K562 (cell line): ENCODE measurements at regions not wholly inside any gene's neighbourhood (a gene's known extent, or its start where the extent isn't known, plus 50 kb on each side); places are given as distances from the start of the nearest gene placed in this dataset.

Experiments used
- ATAC-seq: fragments of 200-7000 bp; cut with Tn5 transposase; 3 replicates; pipeline ENCODE4 v1.9.1; 2020; ENCODE audit warnings: moderate library complexity
- BruUV-seq: library from RNA; stranded (reverse); fragments of 400-500 nt; replicated peaks from 2 replicates; lab custom pipeline; 2021; lab: Mats Ljungman, UMichigan
- CTCF ChIA-PET: fragments of 300-600 bp; formaldehyde crosslinking; extraction: SDS; loops from one replicate; lab custom pipeline; 2021; ENCODE audit warnings: low intra/inter-chr PET ratio; lab: Yijun Ruan, JAX
- POLR2A ChIA-PET: fragments of 300-600, 350-650 bp; sonication (Branson Sonifier 250); formaldehyde crosslinking; extraction: SDS; loops from one replicate; lab custom pipeline; 2021; ENCODE audit warnings: antibody characterized with exemption, inconsistent platforms; lab: Yijun Ruan, JAX
- DNase-seq, 4 experiments: peaks; one replicate each; pipeline versions ENCODE4 v3.0.0 to v3.0.0-alpha.2; 2011 to 2018; ENCODE audit warnings: low spot score in 3 of 4, mixed read lengths in 3 of 4; ENCODE audit errors: extremely low read depth in 1 of 4
- FAIRE-seq: peaks from 2 replicates; lab custom pipeline; 2011; peaks lifted over from hg19 to GRCh38; lab: Jason Lieb, UNC
- H2AFZ ChIP-seq: 2 replicates; pipeline ENCODE4 v1.6.0; 2011; ENCODE audit warnings: low read depth, low read length, control low read depth, inconsistent platforms
- H3K27ac ChIP-seq: fragments of 200-600 bp; 3 replicates; pipeline ENCODE4 v1.8.0; 2011; ENCODE audit warnings: low read depth, mild to moderate bottlenecking, control low read depth, inconsistent platforms, low read length, moderate library complexity, mixed read lengths; ENCODE audit errors: extremely low read depth
- H3K27me3 ChIP-seq, 2 experiments: fragments of 300-600 bp in 1 of 2; 2 replicates in 1 of 2; 3 replicates in 1 of 2; pipeline versions ENCODE4 v1.6.0 to v1.8.0; 2011; ENCODE audit warnings: inconsistent platforms in 2 of 2, low read length in 2 of 2, mild to moderate bottlenecking in 1 of 2, mixed read lengths in 1 of 2, moderate library complexity in 1 of 2; ENCODE audit not compliant: control insufficient read depth in 2 of 2, insufficient read depth in 2 of 2
- H3K36me3 ChIP-seq: fragments of 300-600 bp; 3 replicates; pipeline ENCODE4 v1.8.0; 2011; ENCODE audit warnings: mild to moderate bottlenecking, low read length, inconsistent platforms; ENCODE audit not compliant: control insufficient read depth, insufficient read depth
- H3K4me1 ChIP-seq, 2 experiments: fragments of 200-600 bp in 1 of 2; replicated peaks in 1 of 2; 2 replicates in 1 of 2; 3 replicates in 1 of 2; pipeline versions ENCODE4 v1.5.1 to v1.8.0; 2011; ENCODE audit warnings: inconsistent platforms in 2 of 2, low read length in 2 of 2, mild to moderate bottlenecking in 1 of 2, mixed read lengths in 1 of 2, moderate library complexity in 1 of 2; ENCODE audit not compliant: control insufficient read depth in 2 of 2, insufficient read depth in 2 of 2
- H3K4me2 ChIP-seq: 2 replicates; pipeline ENCODE4 v1.6.1; 2011; ENCODE audit warnings: low read length, control low read depth, inconsistent platforms, mixed read lengths; ENCODE audit not compliant: insufficient read depth
- H3K4me3 ChIP-seq: fragments of 200-600 bp; sonication (generic), shearing (Covaris generic); 2 replicates; pipeline ENCODE4 v1.5.1; 2016; ENCODE audit warnings: control low read depth, inconsistent platforms
- H3K79me2 ChIP-seq: fragments of 200-600 bp; 3 replicates; pipeline ENCODE4 v1.8.0; 2011; ENCODE audit warnings: low read length, inconsistent platforms; ENCODE audit not compliant: control insufficient read depth, insufficient read depth
- H3K9ac ChIP-seq, 2 experiments: 2 replicates each; pipeline versions ENCODE4 v1.6.0 to v1.6.1; 2011; ENCODE audit warnings: low read depth in 2 of 2, low read length in 2 of 2, control low read depth in 1 of 2, inconsistent platforms in 1 of 2, mild to moderate bottlenecking in 1 of 2, mixed read lengths in 1 of 2; ENCODE audit not compliant: insufficient read depth in 1 of 2
- H3K9me1 ChIP-seq: one replicate; pipeline ENCODE4 v1.6.0; 2011; ENCODE audit warnings: inconsistent platforms, mild to moderate bottlenecking, low read length, moderate library complexity; ENCODE audit not compliant: control insufficient read depth, insufficient read depth
- H3K9me3 ChIP-seq: replicated peaks from 2 replicates; pipeline ENCODE4 v1.5.1; 2011; ENCODE audit warnings: low read depth, low read length, inconsistent platforms; ENCODE audit not compliant: control insufficient read depth, insufficient read depth
- H4K20me1 ChIP-seq: replicated peaks from 2 replicates; pipeline ENCODE4 v1.6.1; 2011; ENCODE audit warnings: low read length, inconsistent platforms, mixed read lengths; ENCODE audit not compliant: control insufficient read depth, insufficient read depth
- AFF1 ChIP-seq, 2 experiments: fragments of 450-650 bp; IDR thresholded peaks; 2 replicates each; pipeline ENCODE4 v1.6.1; 2018; ENCODE audit warnings: mild to moderate bottlenecking in 2 of 2, low read depth in 1 of 2; ENCODE audit not compliant: partially characterized antibody in 2 of 2
- ARID2 ChIP-seq: fragments of 450-650 bp; IDR thresholded peaks from 2 replicates; pipeline ENCODE4 v1.6.1; 2017; ENCODE audit warnings: antibody characterized with exemption, mild to moderate bottlenecking
- CBX2 ChIP-seq: fragments of 200-600 bp; sonication (generic); IDR thresholded peaks from one replicate; pipeline ENCODE4 v1.6.1; 2012; ENCODE audit warnings: mild to moderate bottlenecking, low read length, inconsistent platforms; ENCODE audit not compliant: insufficient read depth, poor library complexity, severe bottlenecking
- E2F5 ChIP-seq: sonication (generic); formaldehyde crosslinking; IDR thresholded peaks from 2 replicates; pipeline ENCODE4 v1.8.0; 2022; ENCODE audit warnings: mild to moderate bottlenecking, missing genetic modification reagents
- LEF1 ChIP-seq: fragments of 450-650 bp; IDR thresholded peaks from 2 replicates; pipeline ENCODE4 v1.6.1; 2016; ENCODE audit warnings: mild to moderate bottlenecking
- MECOM ChIP-seq: fragments of 250-450 bp; sonication (Bioruptor Pico); IDR thresholded peaks from 2 replicates; pipeline ENCODE4 v1.8.0; 2022; ENCODE audit warnings: inconsistent platforms
- MXD1 ChIP-seq: fragments of 250-450 bp; sonication (Bioruptor Pico); IDR thresholded peaks from 2 replicates; pipeline ENCODE4 v1.8.0; 2021; ENCODE audit warnings: borderline replicate concordance, mild to moderate bottlenecking, moderate library complexity; ENCODE audit not compliant: poor library complexity, severe bottlenecking
- NFE2L1 ChIP-seq: fragments of 450-650 bp; IDR thresholded peaks from 2 replicates; pipeline ENCODE4 v1.6.1; 2016; ENCODE audit warnings: missing genetic modification characterization, low read depth, mild to moderate bottlenecking, missing compliant biosample characterization, moderate library complexity, borderline replicate concordance
- RNF2 ChIP-seq: sonication (generic); IDR thresholded peaks from 2 replicates; pipeline ENCODE4 v1.6.1; 2016
- ZNF134 ChIP-seq: fragments of 250-450 bp; sonication (Bioruptor Pico); conservative IDR thresholded peaks from 2 replicates; pipeline ENCODE4 v1.4.0; 2020
- ZNF224 ChIP-seq: sonication (generic); formaldehyde crosslinking; IDR thresholded peaks from 2 replicates; pipeline ENCODE4 v1.8.0; 2022; ENCODE audit warnings: mild to moderate bottlenecking, missing genetic modification reagents
- ZNF354B ChIP-seq: fragments of 250-450 bp; sonication (Bioruptor Pico); IDR thresholded peaks from 2 replicates; pipeline ENCODE4 v1.4.0; 2020
- WGBS: fragments of 100-300 bp; shearing (Covaris generic); methylation state at CpG from one replicate; pipeline ENCODE4 v1.1.6; 2016; ENCODE audit warnings: low coverage, mixed read lengths; ENCODE audit not compliant: insufficient coverage; ENCODE audit errors: missing lambda C conversion rate; 5-methylcytosine and 5-hydroxymethylcytosine counted together
- in situ Hi-C: fragments of 300-500 bp; cut with MboI; formaldehyde crosslinking; loops from 4 replicates; pipeline ENCODE4 v1.15.0; 2018; ENCODE audit warnings: inconsistent platforms, mixed read lengths
- intact Hi-C: fragments of 100-400 bp; cut with micrococcal nuclease; formaldehyde crosslinking; loops from 2 replicates; pipeline ENCODE4 v1.14.2; 2022

GRCh38 chr5:4089087-4089486 is 493.5 kb downstream of the IRX1 start (continued):
- TF ChIP-seq AFF1 (IDR thresholded peaks at IDR 0.05; ENCODE audit: low read depth in 1 of 2, partially characterized antibody in 2 of 2) = no peak
- no peak for TF ChIP-seq ZNF354B (CRISPR knock-in tag)
- no peak for TF ChIP-seq NFE2L1
- TF ChIP-seq ZNF134 (CRISPR knock-in tag) = no peak
- no peak for TF ChIP-seq LEF1
- TF ChIP-seq RNF2 = no peak
- no peak for TF ChIP-seq MXD1 (CRISPR knock-in tag)

GRCh38 chr5:4093236-4093635 is 497.6 kb downstream of the IRX1 start:
- H3K27ac ChIP-seq = no peak overlapping the region
- no peaks in the 10 kb centered on the region for H3K27me3 ChIP-seq
- no TSS peak for BruUV-seq
- CTCF ChIA-PET = no interaction called here
- DNase-seq = no peak
- no peaks in the 10 kb centered on the region; the same call in 1 of the 2 replicates for H4K20me1 ChIP-seq
- no peak overlapping the region for H3K4me3 ChIP-seq
- no peak for ATAC-seq
- no peak for FAIRE-seq
- no peak overlapping the region for H2AFZ ChIP-seq
- intact Hi-C loops = no loop called here
- H3K4me2 ChIP-seq = no peak overlapping the region
- TF ChIP-seq E2F5 (CRISPR knock-in tag) = no peak
- no peak for TF ChIP-seq ZNF224 (CRISPR knock-in tag)
- TF ChIP-seq MECOM = no peak
- TF ChIP-seq CBX2 = no peak
- TF ChIP-seq ARID2 = no peak
- no peaks in the 10 kb centered on the region; the same call in 1 of the 2 replicates for H3K9me3 ChIP-seq
- in situ Hi-C loops = no loop called here
- POLR2A ChIA-PET = no interaction called here
- H3K36me3 ChIP-seq = no peaks in the 10 kb centered on the region
- no peaks in the 10 kb centered on the region for H3K4me1 ChIP-seq
- no peaks in the 10 kb centered on the region for H3K9me1 ChIP-seq
- under 1% methylated on average over 15 of the region's 15 CpGs for WGBS
- H3K9ac ChIP-seq = no peak overlapping the region
- H3K79me2 ChIP-seq = no peaks in the 10 kb centered on the region
